Glomerular endothelial cell (primary cell): ENCODE measurements at regions not wholly inside any gene's neighbourhood (a gene's known extent, or its start where the extent isn't known, plus 50 kb on each side); places are given as distances from the start of the nearest gene placed in this dataset.
"Not testable (repeated sequence)": the region's sequence is repeated elsewhere in the genome, so short reads cannot be mapped to it uniquely, and the experiment has no call there.

Source experiments
- DNase-seq: peaks from one replicate; pipeline ENCODE4 v3.0.0-alpha.2; 2011; ENCODE audit warnings: low read depth, low spot score; ENCODE audit errors: extremely low read depth

- DNase-seq = no peak
Measured at GRCh38 chr10:28983799-28984198, 305.1 kb upstream of the LYZL1 start.

DNA sequence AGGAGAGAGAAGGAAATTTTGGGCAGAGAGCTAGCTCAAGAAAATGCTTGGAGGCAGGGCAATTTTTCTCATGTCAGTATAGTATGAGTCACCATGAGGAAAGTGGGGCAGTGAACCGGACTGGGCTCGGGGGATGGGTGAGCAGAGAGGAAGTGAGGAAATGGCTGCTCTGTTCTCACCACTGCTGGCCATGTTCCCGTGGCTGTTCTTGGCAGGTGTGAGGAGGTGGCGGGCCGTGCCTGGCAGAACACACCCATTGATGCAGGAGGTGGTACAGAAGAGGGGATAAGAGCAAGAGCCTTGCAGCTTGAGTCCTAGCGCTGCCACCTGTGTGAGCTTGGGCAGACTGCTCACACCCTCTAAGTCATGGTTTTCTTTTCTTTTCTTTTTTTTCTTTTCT lies 304.4 kb upstream of the LYZL1 start:
- peak; percentile 57 for DNase-seq

DNA sequence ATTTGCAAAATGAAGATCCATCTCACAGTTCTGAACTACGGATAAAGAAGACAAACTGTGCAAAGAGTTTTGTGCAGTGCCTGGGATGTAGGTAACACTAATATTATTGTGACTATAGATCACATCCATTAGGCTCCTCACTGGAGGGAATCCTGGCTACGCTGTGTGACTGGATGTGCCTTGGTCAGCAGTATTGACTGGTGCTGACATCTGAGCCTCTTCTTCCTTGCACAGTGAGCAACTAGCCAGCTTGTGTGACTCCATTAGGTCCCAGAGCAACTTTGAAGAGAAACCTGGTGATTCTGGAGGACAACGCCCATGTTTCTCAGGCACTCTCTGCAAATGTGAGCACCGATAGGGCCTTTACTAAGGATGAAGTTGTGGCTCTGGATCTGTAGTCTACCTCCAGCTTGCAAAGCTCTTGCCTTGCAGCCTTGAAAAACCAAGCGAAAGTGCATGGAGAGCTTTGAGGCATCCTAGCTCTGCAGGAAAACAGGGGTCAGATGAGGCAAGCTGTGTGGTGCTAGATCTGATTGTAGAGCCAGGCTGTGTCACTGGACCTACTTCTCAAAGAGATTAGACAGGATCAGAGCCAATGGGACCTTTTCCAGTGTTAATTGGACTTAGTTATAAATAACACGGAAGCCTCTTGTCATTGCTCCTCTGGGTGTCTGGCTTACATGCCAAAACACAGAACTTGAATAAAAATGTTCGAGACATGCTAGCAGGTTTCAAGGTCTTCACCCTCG lies 303.6 kb upstream of the LYZL1 start:
- DNase-seq = no peak

GRCh38 chr10:28986117-28986792 lies 302.6 kb upstream of the LYZL1 start:
- no peak for DNase-seq

GRCh38 chr10:28986856-28987255 lies 302.0 kb upstream of the LYZL1 start:
- DNase-seq = no peak

GRCh38 chr10:28987555-28988320 lies 301.1 kb upstream of the LYZL1 start:
- DNase-seq = no peak

DNA sequence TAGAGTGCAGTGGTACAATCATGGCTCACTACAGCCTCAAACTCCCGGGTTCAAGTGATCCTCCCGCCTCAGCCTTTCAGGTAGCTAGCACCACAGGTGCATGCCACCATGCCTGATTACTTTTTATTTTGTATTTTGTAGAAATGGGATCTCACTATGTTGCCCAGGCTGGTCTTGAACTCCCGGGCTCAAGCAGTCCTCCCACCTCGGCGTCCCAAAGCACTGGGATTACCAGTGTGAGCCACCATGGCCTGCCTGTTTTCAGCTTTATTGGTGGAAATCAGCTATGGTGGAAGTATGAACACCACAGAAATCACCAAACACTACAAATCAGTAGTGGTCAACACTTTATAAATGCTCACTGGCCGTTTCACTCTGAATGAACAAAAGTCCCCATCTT lies 299.9 kb upstream of the LYZL1 start:
- DNase-seq = no peak

- peak; percentile 12 for DNase-seq
Measured at GRCh38 chr10:28991333-28992270, 297.3 kb upstream of the LYZL1 start.

DNA sequence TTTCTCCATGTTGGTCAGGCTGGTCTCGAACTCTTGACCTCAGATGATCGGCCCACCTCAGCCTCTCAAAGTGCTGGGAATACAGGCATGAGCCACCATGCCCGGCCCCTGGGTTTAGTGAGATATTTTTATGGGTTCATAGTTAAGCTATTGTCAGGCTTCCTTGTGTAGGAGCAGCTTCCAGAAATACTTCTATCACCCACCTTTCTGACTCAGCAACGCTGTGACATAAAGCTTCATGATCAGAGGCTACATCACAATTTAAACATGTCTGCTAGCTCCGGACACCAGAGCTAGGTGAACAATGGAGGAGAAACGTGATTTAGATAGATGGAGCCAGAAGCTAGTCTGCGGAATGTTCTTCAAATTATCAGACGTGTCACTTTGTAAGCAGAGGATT lies 295.8 kb upstream of the LYZL1 start:
- no peak for DNase-seq

DNA sequence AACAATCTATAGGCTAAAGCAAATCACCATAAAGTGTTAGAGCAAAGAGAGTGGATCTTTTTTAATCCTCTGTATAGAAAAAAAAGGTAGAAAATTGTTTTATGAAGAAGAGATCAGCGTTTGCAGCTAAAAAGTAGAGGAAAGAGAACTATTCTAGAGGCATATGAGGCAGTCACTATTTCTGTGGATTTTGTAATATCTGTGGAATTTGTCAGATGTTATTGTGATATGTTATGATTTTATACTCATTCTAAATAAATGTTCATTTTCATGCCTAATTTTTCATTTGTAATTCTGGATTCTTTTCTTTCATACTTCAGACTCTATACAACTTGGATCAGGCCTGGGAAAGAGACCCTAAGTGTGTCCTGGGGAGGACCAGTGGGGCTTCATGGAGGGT lies 295.0 kb upstream of the LYZL1 start:
- no peak for DNase-seq

- not testable (repeated sequence) for DNase-seq
Measured at GRCh38 chr10:28994802-28995201, 294.1 kb upstream of the LYZL1 start.

DNA sequence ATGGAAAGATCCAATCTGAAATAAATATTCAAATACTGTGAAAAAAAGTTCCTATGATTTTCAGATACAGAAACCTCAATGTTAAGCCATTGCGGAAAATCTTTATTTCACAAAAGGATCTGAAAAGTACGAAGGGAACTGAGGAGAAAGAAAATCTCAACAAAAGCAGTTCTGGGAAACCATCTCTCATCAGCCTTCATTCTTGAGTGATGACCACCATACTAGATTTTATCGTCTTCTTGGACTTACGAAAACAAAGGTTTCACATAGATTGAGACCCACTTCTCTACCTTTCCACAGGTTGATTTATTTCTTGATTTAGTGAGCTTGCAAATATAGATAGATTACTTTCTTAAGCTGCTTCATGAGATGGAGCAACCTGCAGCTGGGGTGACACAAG lies 293.4 kb upstream of the LYZL1 start:
- no peak for DNase-seq

GRCh38 chr10:28996345-28996744 lies 292.5 kb upstream of the LYZL1 start:
- no peak for DNase-seq

DNA sequence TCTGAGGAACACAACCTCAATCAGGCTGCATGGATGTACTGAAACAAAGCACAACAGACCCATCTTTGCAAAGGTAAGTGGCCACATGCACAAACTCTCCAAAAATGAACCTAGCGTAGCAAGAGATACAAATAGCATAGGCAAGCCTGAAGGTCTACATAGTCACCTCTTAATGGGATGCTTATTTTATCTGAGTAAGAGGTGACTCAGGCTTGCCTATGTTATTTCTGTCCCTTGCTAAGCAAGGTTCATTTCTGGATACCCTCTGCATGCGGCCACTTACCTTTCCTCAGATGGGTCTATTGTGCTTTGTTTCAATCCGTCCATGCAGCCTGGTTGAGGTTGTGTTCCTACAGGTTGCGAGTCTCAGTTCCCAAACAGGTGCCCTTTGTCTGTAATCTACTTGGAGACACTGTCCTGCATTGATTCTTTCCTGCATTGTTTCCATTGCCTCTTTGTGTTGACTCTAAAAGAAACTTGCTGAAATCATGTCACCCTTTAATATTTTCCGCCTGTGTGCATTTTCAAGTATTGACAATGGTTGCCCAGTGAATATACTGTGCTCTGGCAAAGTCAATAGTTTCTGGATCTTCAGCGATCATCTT lies 291.8 kb upstream of the LYZL1 start:
- DNase-seq = no peak

DNA sequence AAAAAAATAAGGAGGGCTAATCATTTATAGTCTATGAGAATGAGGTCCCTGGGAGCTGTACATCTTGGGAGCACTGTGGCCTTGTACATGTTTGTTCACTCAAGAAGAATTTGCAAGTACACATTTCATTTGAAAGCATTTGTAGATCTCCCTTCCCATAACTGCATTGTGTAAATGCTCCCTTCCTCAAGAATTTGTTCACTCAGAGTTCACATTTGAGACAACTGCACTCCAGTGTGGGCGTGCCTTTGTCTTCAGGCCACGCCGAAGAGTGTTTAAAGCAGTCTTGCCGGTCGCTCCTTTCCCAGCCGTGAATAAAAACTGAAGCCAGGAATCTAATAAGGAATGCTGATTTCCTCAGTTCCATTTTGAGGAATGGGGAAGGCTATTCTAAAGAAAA lies 291.1 kb upstream of the LYZL1 start:
- no peak for DNase-seq

DNA sequence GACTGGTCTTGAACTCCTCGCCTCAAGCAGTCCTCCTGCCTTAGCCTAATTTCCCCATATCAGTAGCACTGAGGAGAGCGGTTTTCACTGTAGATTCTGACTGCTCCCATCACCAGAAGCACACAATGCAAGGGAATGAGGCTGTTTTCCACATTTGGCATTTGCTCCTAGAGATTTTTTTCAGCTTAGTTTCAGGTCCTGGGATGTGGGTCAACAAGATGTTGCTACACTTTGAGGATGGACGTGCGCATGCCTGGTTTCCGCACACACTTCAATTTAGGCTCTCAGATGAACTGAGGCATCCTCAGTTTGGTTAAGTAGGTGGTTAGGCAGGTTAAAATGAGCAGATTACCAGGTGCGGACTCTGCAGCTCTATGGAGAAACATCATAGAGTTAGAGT lies 287.1 kb upstream of the LYZL1 start:
- no peak for DNase-seq

GRCh38 chr10:29003014-29003413 lies 285.9 kb upstream of the LYZL1 start:
- DNase-seq = not testable (repeated sequence)

DNA sequence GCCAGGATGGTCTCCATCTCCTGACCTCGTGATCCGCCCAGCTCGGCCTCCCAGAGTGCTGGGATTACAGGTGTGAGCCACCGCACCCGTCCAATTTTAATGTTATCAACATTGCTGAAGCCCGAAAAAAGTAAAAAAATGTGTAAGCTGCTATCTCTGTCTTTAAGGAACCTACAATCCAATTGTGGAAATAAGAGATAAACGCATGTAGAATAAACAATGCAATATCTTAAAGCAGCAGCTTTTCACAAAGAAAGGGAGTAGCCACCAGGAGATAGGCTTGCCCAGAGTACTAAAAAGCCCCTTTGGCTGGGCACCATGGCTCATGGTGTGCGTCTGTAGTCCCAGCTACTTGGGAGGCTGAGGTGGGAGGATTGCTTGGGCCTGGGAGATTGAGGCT lies 282.9 kb upstream of the LYZL1 start:
- DNase-seq = no peak

DNA sequence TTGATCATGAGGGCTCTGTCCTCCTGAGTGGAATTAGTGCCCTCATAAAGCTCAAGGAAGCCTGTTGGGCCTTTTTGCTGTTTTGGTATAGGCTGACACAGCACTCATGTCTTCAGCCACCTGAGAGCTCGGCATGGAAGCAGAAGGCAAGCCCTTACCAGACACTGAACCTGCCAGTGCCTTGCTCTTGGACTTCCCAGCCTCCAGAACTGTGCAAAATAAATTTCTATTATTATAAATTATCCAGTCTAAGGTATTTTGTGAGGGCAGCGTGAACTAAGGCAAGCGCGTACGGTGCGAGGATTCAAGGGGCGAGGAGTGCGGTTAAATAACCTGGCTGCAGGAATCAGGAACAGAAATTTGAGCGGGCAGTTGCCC lies 281.5 kb upstream of the LYZL1 start:
- no peak for DNase-seq
